ENCODE measurements at regions not wholly inside any gene's neighbourhood (a gene's known extent, or its start where the extent isn't known, plus 50 kb on each side); places are given as distances from the start of the nearest gene placed in this dataset.
"Not testable (repeated sequence)": the region's sequence is repeated elsewhere in the genome, so short reads cannot be mapped to it uniquely, and the experiment has no call there.

DNA sequence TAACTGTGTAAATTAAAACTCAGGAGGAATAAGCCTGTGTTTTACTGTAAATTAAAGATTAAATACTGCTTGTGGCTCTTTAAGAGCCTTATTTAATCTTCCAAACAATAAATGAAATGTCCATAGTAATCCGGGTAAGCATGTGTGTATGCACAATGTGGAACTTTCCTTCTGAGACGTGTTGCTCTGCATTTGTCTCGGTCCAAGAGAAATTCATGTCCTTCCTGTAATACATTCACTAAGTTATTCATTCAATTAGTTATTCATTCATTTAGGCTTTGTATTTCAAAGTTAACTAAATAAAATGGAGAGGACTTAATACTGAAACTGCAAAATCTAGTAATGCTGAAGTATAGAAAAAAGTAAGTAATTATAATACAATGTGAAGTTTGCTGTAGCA, 2728.8 kb downstream of the PCDH7 start:
- DNase-seq: no peak

DNA sequence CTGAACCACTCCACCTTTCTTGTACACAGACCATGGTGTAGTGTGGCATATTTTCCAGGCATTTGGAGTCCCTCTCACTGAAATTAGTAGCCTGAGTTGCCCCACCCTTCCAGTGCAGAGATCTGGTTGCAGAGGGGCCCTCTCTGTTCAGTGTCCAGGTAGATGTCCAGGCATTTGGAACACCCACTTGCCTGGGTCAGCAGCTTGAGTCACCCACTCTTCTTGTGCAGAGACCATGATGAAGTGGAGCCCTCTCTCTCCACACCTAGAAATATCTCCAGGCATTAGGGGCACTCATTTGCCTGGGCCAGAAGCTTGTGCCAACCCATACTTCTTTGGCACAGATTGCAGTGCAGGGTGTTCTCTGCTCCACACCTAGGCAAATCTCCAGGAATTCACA, 2733.3 kb downstream of the PCDH7 start:
- no peak for DNase-seq

DNA sequence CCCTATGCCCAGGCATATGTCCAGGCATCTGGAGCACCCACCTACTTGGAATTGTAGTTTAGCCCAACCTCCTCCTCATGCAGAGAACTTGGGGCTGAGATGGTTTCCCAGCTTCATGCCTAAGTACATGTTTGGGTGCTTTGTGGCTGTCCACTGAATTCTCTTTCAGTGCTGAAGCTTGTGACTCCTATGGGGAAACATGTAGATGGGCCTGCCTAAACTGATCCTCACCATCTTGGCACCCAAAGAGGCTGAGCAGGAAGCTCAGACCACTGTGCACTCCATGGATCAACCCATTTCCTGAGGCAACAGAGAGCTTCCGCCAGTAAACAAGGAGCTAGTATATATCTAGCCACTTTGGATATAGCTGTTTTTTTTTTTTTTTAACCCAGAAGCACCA, 2733.7 kb downstream of the PCDH7 start:
- no peak for DNase-seq

DNA sequence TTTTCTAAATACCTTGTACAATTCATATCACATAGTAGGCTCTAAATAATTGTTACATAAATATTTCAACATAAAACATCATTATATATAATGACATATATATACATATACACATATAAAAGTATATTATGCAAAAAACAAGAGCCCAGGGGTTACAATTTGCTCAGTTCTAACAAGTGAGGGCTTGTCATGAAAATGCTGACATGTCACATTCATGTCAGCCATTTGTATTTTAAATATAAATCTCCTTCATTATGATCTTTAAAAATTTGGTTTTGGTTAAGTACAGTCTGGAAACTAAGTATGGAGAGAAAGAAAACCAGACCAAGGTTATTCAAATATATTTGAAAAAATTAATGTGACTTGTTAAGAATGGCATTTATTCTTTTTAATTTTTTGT, 2745.4 kb downstream of the PCDH7 start:
- DNase-seq: no peak

DNA sequence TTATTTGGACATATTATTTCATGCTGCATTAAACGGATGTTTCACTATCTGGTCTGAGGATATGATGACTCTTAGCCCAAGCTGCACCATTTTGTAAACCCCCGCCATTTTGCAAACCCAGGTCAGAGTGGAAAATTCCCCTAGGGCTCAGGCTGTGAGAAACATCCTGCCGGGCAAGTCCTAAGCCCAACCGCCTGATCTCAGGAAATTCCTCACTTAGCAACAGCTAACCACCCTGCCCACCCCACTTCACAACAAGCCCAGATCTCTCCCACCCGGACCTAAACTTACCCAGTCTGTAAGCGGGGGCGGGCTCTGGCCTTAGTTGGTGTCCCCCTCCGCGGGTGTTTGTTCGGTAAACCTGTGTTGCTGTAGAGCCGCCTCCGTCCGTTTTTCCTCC, 2747.1 kb downstream of the PCDH7 start:
- no peak for DNase-seq

DNA sequence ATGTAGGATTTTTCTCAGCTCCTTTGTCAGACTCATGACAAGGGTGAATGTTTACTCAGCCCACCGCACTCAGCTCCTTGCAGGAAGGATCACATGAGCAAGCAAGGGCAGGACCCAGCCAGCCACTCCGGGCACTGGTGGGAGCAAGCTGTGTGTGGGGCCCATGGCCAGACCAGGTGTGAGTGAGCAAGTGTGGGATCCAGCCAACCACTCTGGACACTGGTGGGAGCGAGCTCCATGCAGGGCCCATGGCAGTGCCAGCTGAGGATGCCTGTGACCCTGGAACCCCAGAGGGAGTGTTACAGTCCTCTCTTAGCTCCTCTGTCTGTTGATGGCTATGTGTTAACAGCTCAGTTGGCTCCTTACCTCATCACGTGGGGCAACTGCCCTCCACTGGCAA, 2750.6 kb downstream of the PCDH7 start:
- DNase-seq: no peak

- no peak for DNase-seq
These were observed 2757.5 kb downstream of the PCDH7 start for GRCh38 chr4:33477715-33478114.

DNA sequence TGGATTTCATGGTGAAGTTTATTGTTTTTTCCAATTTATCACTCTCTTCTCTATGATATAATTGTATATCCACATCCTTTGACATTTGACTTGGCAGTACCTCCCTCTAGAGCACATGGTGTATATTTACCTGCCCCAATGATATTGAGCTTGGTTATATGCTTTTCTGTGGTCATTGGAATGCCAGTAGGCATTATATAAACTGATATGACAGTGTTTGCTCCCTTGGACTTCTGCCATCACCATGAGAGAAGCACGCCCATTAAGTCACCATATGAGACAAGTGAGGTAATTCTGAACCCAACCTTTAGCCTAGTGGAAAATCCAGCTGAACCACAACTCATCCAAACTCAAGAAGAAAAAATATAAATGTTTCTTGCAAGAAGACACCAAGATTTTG, 2761.5 kb downstream of the ARAP2 start:
- no peak for DNase-seq

DNA sequence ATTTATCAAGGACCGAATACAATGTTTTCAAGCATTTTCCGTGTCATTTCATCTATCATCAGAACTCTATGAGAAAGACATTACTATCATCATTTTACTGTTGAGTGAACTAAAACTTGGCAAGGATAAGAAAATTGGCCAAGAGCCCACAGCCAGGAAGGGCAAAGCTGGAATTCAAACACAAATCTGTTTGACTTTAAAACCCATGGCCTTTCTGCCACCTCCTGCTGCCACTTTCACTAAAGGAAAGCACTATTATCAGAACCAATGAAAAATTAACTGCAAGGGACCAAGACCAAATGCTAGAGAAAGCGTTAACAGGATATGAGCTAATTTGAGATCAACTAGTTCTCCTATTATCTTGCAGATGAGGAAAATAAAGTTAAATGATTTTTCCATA, 2759.2 kb downstream of the ARAP2 start:
- peak; percentile 63 for DNase-seq

GRCh38 chr4:33493231-33493630, 2751.1 kb downstream of the ARAP2 start:
- DNase-seq: no peak

DNA sequence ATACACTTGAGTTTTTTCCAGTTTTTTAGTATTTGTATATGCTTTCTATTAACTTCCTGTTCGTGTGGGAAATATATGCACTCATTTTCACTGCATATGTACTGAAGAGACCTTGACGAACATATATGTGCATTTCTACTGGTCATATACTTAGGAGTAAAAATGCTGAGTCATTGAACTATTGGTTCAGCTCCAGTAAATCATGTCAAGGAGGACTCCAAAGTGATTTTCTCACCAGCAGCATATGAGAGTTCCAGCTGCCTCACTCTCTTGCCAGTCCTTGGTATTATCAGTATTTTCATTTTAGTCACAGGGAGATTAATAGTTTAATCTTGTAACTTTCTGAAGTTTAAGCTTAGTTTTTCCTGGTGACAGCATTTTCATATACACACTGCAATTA, 2750.2 kb downstream of the ARAP2 start:
- no peak for DNase-seq

GRCh38 chr4:33501587-33501986, 2742.7 kb downstream of the ARAP2 start:
- not testable (repeated sequence) for DNase-seq

- no peak for DNase-seq
These were observed 2731.9 kb downstream of the ARAP2 start for GRCh38 chr4:33512397-33512796.

DNA sequence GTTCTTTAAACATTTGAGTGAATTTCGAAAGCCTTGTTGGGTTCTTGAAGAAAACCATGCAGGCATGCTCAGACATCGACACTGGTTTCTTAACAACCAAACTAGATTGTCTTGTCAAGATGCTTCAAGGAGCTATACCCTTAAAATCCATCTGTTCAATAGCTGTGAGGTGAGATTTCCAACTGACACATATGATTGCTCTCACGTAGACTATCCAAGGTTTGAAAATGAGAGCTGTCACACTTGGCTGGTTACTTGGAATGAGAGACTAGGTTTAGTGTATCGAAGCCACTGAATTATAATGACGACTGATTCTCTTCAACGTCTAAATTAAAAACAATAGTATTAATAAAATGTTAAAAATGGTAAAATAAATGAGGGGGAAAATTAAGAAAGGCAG, 2725.5 kb downstream of the ARAP2 start:
- DNase-seq: no peak

DNA sequence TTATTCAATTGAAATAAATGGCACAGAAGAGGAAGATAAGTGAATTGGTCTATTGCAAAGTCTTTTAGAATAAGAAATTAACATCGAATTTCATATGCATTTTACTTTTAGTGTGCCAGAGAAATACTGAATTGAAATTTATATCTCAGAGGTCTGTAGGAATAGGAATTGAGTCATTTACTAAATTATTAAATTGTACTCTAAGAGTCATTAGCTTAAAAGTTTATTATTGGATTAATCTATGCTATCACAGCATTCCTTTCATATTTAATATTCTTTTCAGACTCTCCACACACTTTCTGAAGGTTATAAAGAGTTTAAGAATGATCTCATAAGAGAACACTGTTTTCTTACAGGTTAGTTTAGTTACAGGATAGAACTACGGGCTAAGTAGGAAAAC, 2711.5 kb downstream of the ARAP2 start:
- no peak for DNase-seq

DNA sequence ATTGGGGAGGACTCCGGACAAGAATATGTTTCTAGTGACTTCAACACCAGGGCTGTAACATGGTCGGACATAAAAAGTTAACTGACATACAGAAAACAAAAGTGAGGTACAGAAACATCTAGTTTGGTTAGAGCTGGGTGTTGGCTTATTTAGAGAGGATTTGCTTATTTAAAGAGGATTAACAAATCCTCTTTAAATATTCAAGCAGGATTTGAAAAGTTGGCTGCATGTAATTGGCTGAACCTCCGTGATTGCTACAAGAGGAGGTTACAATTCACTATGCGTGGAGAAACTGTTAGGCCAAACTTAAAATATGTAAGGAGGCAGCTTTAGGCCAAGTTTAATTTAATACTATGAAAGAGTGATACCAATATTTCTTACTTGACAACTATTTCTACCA, 2707.4 kb downstream of the ARAP2 start:
- DNase-seq: no peak

DNA sequence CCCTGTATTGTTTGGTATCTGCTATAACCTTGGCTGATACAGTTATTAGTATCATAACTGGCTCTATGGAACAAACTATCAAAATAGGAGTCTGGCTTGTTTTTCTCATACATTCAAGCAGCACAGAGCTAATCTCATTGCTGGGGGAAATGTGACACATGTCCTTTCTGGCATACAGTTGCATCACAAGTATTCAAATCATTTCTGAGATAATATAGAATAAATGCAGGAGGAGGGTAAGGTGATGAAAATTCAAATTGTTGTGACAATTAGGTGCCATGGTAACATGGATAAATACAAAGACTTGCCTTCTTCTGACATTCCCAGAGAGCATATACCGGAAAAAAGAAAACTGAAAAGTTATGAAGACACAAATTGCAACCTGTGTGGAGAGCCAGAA, 2706.8 kb downstream of the ARAP2 start:
- DNase-seq: no peak

GRCh38 chr4:33543941-33544450, 2700.3 kb downstream of the ARAP2 start:
- DNase-seq: no peak

DNA sequence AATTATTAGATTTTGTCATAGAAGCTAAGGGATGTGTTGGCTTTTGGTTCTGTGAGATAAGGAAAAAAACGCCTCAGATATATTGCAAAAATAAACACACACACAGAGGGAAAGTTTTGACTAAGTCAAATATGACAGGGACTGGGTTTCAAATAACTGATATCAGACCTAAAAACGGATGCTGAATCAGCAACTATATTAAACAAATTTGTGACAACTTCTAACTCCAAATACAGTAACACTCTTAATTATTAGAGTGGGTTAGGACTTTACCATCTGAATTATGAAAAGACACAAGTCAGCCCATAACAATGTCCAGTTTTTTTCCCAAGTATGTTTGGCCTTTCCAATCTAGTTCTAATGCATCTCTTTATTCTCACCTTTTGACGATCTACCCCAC, 2693.1 kb downstream of the ARAP2 start:
- no peak for DNase-seq

DNA sequence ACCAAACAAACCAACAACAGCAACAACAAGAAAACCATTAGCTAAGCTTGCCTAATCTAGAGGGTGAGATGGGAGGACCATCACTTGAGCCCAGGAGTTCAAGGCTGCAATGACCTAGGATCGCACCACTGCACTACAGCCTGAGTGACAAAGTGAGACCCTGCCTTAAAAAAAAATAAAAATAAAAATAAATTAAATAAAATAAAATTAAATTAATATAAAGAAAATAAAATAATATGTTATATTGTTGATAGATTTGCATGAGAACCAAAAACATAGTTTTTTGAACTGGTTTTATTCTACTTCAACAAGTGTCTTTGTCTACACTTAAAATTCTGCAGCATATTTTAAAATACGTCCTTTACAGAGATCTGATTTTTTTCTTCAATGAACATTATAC, 2683.1 kb downstream of the ARAP2 start:
- DNase-seq: no peak

- DNase-seq: no peak
These were observed 2677.7 kb downstream of the ARAP2 start for GRCh38 chr4:33566649-33567048.

DNA sequence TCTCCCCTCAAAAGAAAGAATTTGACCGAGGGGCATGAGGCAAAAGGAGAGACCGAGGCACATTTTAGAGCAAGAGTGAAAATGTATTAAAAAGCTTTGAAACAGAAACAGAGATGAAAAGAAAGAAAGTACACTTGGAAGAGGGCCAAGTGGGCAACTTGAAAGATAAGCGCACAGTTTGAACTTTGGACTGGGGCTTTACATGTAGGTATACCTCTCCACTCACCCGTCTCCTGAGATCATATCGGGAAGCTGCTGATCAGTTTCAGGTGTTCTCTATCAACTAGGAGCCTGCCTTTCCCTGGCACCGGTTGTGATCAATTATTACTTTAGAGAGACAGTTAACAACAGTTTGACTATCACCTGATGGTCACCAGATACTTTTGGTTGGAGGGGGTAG, 2666.5 kb downstream of the ARAP2 start:
- DNase-seq: no peak

DNA sequence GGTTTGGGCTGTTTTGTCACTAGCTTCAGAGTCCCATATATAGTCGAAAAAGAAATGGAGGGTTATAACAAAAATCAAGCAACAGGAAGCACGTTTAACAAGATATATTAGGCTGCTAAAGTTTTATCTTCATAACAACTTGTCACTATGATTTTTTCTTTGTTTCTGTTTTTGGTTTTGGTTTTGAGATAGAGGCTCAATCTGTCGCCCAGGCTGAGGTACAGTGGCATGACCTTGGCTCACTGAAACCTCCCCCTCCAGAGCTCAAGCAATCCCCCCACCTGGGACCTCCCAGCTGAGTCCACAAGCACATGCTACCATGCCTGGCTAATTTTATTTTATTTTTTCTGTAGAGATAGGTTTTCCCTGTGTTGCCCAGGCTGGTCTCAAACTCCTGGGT, 2664.4 kb downstream of the ARAP2 start:
- no peak for DNase-seq

- no peak for DNase-seq
These were observed 2651.6 kb downstream of the ARAP2 start for GRCh38 chr4:33592701-33593100.

DNA sequence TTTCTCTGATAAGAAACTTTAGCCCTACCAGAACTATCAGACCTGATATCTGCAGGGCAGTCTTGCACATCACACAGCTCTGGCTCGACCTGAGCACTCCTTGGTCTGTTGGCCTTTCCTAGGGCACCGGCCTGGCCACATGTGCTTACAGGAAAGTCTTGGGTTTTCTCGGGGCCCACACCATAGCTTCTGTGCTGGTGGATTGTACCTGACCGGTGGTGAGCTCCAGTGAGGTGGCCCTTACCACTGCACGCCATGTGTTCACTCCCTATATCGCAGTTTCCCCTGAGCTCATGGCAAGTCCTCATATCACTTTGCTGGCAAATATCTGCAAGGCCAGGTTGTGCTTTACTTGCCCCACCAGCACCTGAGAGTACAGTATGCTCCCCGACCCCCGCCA, 2637.4 kb downstream of the ARAP2 start:
- DNase-seq: no peak

DNA sequence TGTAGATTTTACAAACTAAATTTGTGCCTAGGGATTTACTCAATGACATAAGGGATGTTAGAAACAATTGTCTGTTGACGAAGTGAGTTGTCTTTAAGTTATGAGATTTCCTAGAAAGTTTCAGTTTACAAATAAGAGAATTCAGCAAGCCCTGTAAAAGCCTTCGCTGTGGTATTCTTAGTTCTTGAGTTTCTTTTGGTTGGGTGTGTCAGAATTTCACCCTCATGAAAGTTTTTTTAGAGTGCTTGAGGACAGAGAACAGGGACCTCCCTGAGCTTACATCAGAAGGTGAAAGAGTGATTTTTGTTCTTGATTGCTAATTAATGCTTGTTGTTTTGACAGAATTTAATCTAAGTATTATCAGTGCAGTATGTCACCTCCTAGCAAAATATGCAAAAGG, 2628.2 kb downstream of the ARAP2 start:
- DNase-seq: no peak
